IPS DF 6.9 (cell line): ENCODE measurements at regions not wholly inside any gene's neighbourhood (a gene's known extent, or its start where the extent isn't known, plus 50 kb on each side); places are given as distances from the start of the nearest gene placed in this dataset.
"Not testable (repeated sequence)": the region's sequence is repeated elsewhere in the genome, so short reads cannot be mapped to it uniquely, and the experiment has no call there.

Experiments
- DNase-seq: peaks from one replicate; pipeline ENCODE4 v3.0.0-alpha.2; 2013; ENCODE audit warnings: low read depth, low spot score
- H3K27ac ChIP-seq: one replicate; pipeline ENCODE4 v1.5.1; 2013; ENCODE audit warnings: low read length, control low read depth
- H3K27me3 ChIP-seq: 2 replicates; pipeline ENCODE4 v1.6.1; 2013; ENCODE audit warnings: mild to moderate bottlenecking, low read length; ENCODE audit not compliant: control insufficient read depth, insufficient read depth
- H3K36me3 ChIP-seq: 2 replicates; pipeline ENCODE4 v1.6.1; 2013; ENCODE audit warnings: low read length; ENCODE audit not compliant: control insufficient read depth, insufficient read depth
- H3K4me1 ChIP-seq: 2 replicates; pipeline ENCODE4 v1.6.1; 2013; ENCODE audit warnings: low read length; ENCODE audit not compliant: control insufficient read depth, insufficient read depth
- H3K4me3 ChIP-seq: 2 replicates; pipeline ENCODE4 v1.5.1; 2013; ENCODE audit warnings: mild to moderate bottlenecking, low read length
- H3K9me3 ChIP-seq: 2 replicates; pipeline ENCODE4 v1.6.1; 2013; ENCODE audit warnings: low read length, inconsistent platforms; ENCODE audit not compliant: control insufficient read depth, insufficient read depth
- WGBS: extraction: QIAGEN DNeasy Blood & Tissue Kit; methylation state at CpG from one replicate; pipeline ENCODE4 v1.1.7; 2013; ENCODE audit warnings: mixed read lengths, missing lambda C conversion rate; ENCODE audit not compliant: insufficient read length, insufficient coverage; 5-methylcytosine and 5-hydroxymethylcytosine counted together

DNA sequence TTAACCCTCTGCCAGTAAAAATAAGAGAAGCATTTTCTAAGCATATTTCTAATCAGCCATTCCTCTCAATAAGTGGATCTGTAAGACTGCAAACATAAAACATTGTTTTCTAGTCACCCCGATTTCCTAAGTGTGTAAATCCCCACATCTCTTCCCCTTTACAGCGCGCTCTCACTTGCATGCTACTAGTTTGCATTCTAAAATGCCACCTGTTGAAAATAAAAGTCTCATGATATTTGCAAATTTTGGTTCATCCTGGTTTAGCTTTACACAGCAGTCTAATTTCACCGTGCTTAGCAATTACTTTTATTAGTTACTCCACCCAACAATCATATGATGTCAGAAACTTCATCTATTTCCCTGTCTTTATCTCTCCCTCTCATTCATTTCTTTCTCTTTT lies 1230.7 kb upstream of the ZEB2 start:
- DNase-seq = no peak
- no peaks in the 10 kb centered on the region for H3K27me3 ChIP-seq
- no peaks in the 10 kb centered on the region for H3K9me3 ChIP-seq
- no peak overlapping the region for H3K27ac ChIP-seq
- H3K4me3 ChIP-seq = no peak overlapping the region
- H3K36me3 ChIP-seq = no peaks in the 10 kb centered on the region
- no CpG with 5 or more reads among the region's 4 CpGs for WGBS
- peaks cover 2% of the 10 kb centered on the region; the same call in 1 of the 2 replicates for H3K4me1 ChIP-seq

DNA sequence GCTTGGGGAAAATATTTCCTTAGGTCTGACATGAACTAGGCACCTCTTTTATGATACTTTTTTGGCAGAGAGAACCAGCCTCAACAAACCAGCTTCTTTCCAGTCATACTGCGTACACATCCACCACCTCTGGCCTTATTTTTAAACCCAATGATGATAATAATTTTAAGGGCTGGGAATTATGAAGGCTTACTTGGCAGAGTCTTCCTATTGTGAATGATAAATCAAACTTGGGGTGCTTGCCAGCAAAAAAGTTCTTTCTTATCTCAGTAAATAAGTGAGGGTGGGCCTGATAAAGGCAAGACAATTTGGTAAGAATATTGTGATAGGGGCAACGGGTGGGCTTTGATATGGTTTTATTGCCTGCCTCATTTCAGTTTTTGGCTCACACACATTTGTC lies 1230.2 kb upstream of the ZEB2 start:
- H3K36me3 ChIP-seq = no peaks in the 10 kb centered on the region
- H3K27ac ChIP-seq = no peak overlapping the region
- H3K4me1 ChIP-seq = peaks cover 2% of the 10 kb centered on the region; the same call in 1 of the 2 replicates
- no peaks in the 10 kb centered on the region for H3K27me3 ChIP-seq
- no peak for DNase-seq
- no peak overlapping the region for H3K4me3 ChIP-seq
- no CpG with 5 or more reads among the region's 2 CpGs for WGBS
- no peaks in the 10 kb centered on the region for H3K9me3 ChIP-seq

DNA sequence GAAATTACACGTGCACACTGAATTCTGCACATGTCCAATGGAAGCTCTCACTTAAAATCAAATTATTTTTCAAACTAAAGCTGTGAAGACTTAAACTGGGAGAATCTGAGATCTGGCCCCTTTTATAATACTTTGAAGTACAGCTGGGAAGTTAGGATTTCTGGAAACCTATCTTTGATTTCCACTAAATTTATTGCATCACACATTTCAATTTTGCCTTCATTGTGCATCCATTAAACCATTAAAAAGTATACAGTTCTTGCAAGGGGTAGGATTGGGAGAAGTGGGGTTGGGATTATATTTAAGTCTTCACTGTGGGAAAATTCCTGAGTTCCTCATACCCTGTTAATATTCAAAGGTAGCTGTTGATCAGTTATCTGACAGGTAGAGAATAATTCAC lies 1229.6 kb upstream of the ZEB2 start:
- no peak overlapping the region for H3K27ac ChIP-seq
- no peak overlapping the region for H3K4me3 ChIP-seq
- H3K4me1 ChIP-seq = peaks cover 2% of the 10 kb centered on the region; the same call in 1 of the 2 replicates
- no peaks in the 10 kb centered on the region for H3K9me3 ChIP-seq
- WGBS = no CpG with 5 or more reads among the region's 1 CpG
- H3K27me3 ChIP-seq = no peaks in the 10 kb centered on the region
- DNase-seq = no peak
- no peaks in the 10 kb centered on the region for H3K36me3 ChIP-seq

DNA sequence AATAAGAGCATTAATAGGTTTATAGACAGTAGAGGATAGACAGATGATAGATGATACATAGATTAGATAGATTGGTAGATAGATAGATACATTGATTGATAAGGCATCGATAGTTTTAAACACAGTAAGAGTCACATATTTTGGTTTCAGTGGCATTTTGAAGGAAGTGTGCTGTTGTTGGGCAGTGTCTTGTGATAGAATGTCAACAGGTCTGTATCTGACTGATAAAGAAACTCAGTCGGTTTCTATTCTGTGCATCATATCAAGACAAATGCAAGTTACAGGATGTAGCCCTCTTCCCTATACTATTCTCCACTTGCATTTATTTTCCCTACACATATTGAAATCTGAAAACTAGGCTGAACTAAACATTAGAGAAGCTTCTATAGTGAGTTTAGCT lies 1229.0 kb upstream of the ZEB2 start:
- H3K27ac ChIP-seq = no peak overlapping the region
- H3K4me1 ChIP-seq = peaks cover 2% of the 10 kb centered on the region; the same call in 1 of the 2 replicates

DNA sequence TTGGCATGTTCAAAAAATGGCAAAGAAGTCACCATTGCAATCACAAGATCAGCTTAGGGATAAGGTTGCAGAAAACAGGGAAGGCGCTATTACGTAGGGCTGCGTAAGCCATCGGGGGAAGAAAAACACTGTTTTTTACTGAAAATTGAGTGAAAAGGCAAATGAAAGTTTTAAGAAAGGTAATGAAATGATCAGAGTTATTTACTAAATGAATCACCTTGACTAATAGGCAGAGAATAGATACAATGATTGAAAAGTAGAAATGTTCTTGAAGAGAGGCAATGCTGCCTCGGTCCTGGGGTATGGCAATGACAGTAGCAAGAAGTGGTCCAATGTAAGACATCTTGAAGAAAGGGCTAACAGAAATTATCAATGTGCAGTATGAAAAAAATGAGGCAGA lies 1227.8 kb upstream of the ZEB2 start:
- Histone ChIP-seq H3K4me1 (peaks cover 2% of the 10 kb centered on the region; the same call in 1 of the 2 replicates), H3K36me3 (no peaks in the 10 kb centered on the region), H3K27ac (no peak overlapping the region)

More for the DNA sequence above, 1229.0 kb upstream of the ZEB2 start:
- Histone ChIP-seq H3K36me3 (no peaks in the 10 kb centered on the region), H3K27me3 (no peaks in the 10 kb centered on the region), H3K9me3 (no peaks in the 10 kb centered on the region), H3K4me3 (no peak overlapping the region)
- no CpG with 5 or more reads among the region's 2 CpGs for WGBS
- no peak for DNase-seq

DNA sequence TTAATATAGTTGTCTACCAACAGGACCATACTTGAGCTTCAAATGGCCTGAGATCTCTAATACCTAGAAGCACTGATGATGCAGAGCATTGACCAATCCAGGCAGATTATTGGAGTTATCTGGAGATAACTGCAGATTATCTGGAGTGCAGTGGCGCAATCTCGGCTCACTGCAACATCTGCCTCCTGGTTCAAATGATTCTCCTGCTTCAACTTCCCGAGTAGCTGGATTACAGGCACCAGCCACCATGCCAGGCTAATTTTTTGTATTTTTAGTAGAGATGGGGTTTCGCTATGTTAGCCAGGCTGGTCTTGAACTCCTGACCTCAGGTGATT lies 1225.4 kb upstream of the ZEB2 start:
- H3K27me3 ChIP-seq, H3K4me3 ChIP-seq, H3K9me3 ChIP-seq, H3K27ac ChIP-seq, DNase-seq, H3K36me3 ChIP-seq, H3K4me1 ChIP-seq: not testable (repeated sequence)
- no CpG with 5 or more reads among the region's 4 CpGs for WGBS

More for the DNA sequence above, 1227.8 kb upstream of the ZEB2 start:
- WGBS = no CpG with 5 or more reads among the region's 5 CpGs
- Histone ChIP-seq H3K4me3 (no peak overlapping the region), H3K27me3 (no peaks in the 10 kb centered on the region), H3K9me3 (no peaks in the 10 kb centered on the region)
- no peak for DNase-seq

DNA sequence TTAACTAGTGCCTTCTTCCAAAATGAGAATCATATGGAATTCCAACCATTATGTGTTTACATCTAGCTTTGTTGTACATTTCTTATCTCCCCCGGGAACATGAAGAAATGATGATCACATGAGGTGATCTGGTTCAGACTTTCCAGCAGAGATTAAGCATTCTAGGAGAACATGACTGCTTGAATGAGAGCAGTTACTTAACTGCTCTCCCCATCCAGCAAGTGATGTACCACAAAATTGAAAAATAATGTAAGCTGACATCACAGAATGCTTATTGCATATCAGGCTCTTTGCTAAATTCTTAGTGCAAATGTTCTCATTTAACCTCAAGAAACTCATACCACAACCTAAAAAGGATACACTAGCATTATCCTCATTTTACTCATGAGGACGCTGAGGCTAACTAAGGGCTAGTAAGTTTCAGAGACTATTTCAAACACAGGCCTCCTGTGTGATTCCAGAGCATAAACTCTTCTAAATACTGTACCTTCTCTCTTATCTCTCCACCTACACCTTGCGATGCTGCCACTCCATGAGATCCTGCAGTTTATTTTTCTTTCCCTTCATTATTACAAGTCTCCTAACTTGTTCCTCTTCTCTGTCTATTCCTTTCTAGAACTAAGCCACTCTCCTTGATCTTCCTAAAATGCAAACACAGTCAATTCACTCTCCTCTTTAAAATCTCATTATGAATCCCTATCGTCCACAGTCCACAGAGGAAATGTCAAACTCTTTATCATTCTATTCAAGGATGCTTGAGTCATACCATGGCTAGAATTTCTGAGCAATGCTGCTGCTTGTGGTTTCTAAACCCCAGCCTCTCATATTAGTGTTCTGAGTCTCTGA lies 1224.8 kb upstream of the ZEB2 start:
- Histone ChIP-seq H3K36me3 (no peaks in the 10 kb centered on the region), H3K27me3 (no peaks in the 10 kb centered on the region), H3K9me3 (no peaks in the 10 kb centered on the region), H3K4me1 (no peaks in the 10 kb centered on the region), H3K27ac (no peak overlapping the region), H3K4me3 (no peak overlapping the region)
- WGBS = no CpG with 5 or more reads among the region's 4 CpGs
- DNase-seq = no peak

DNA sequence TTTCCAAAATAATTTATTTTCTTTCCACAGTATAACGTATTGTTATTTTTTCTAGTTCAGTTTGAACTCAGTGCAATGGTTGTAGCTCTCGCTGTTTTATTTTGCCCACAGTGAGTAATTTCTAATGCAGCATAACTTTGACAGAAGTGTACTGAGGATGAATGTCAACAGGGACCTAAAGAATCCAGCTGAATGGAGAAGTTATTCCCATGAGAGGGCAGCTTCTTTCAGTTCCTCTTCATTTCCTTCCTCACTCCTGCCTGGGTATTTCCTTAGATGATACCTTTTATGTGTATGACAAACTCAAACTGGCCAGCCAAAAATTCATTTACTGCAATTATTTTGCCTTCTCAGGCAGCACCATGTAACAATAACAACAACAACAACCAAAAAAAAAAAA lies 1223.1 kb upstream of the ZEB2 start:
- DNase-seq = no peak
- no peak overlapping the region for H3K27ac ChIP-seq
- H3K27me3 ChIP-seq = no peaks in the 10 kb centered on the region
- no peak overlapping the region for H3K4me3 ChIP-seq
- no peaks in the 10 kb centered on the region for H3K9me3 ChIP-seq
- no peaks in the 10 kb centered on the region for H3K4me1 ChIP-seq
- no CpG with 5 or more reads among the region's 2 CpGs for WGBS
- no peaks in the 10 kb centered on the region for H3K36me3 ChIP-seq

DNA sequence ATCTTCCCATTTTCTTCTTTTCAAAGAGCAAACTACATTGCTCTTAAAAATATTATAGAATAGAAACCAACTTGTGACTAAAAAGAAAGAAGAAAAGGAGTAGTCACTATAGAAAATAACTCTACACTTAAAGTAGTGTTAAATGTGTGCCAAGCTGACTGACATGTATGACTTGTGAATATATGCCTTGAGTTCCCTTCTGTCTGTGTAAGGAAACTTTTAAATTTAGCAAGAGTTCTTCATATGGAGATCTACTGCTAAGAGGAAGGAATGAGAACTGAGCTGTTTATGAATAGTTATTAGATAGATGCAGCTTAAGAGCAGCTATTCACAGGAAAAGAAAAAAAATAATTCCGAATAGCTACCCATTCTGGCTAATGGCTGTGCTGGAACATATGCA lies 1221.7 kb upstream of the ZEB2 start:
- Histone ChIP-seq H3K27me3 (no peaks in the 10 kb centered on the region), H3K4me3 (no peak overlapping the region), H3K9me3 (no peaks in the 10 kb centered on the region), H3K36me3 (no peaks in the 10 kb centered on the region), H3K4me1 (no peaks in the 10 kb centered on the region), H3K27ac (no peak overlapping the region)
- WGBS = no CpG with 5 or more reads among the region's 1 CpG
- DNase-seq = no peak

DNA sequence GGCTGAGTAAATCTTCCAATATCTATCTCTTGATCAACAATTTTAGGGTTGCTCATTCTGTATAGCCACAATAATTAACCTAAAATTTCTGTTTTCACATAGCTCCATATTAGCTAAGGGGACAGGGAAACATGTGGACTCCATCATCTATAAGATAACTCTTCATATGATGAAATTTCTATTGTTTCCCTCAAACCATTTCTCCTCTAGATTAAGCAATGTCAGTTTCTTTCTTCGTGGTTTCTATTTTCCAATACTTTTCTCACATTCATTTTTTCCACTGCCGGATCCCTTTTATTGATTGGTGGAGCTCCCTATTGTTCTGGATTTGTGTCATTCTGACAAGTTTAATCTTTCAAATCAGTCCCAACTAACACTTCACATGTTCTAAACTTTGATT lies 1221.3 kb upstream of the ZEB2 start:
- H3K4me1 ChIP-seq = no peaks in the 10 kb centered on the region
- no peaks in the 10 kb centered on the region for H3K36me3 ChIP-seq
- no CpG with 5 or more reads among the region's 2 CpGs for WGBS
- no peak for DNase-seq
- no peak overlapping the region for H3K27ac ChIP-seq
- H3K9me3 ChIP-seq = no peaks in the 10 kb centered on the region
- H3K27me3 ChIP-seq = no peaks in the 10 kb centered on the region
- no peak overlapping the region for H3K4me3 ChIP-seq

DNA sequence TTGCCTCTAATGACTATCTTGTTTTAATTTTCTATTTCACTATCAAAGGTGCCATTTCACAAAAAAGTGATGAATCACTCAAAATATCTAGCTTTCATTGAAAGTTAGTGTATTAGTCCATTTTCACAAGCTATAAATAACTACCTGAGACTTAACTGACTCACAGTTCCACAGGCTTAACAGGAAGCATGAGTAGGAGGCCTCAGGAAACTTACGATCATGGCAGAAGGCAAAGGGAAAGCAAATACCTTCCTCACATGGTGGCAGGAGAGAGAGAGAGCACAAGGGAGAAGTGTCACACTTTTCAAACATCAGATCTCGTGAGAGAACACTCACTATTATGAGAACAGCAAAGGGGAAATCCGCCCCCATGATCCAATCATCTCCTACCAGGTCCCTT lies 1220.4 kb upstream of the ZEB2 start:
- H3K4me1 ChIP-seq = no peaks in the 10 kb centered on the region
- H3K27ac ChIP-seq = no peak overlapping the region
- DNase-seq = no peak
- no peaks in the 10 kb centered on the region for H3K27me3 ChIP-seq
- H3K36me3 ChIP-seq = no peaks in the 10 kb centered on the region
- no peak overlapping the region for H3K4me3 ChIP-seq
- no peaks in the 10 kb centered on the region for H3K9me3 ChIP-seq
- no CpG with 5 or more reads among the region's 3 CpGs for WGBS
